GM23338 (cell line): ENCODE measurements at regions not wholly inside any gene's neighbourhood (a gene's known extent, or its start where the extent isn't known, plus 50 kb on each side); places are given as distances from the start of the nearest gene placed in this dataset.
A peak's percentile ranks its signal among the peaks of the same experiment; 100 is the strongest.

Experiments
- ATAC-seq: fragments of 200-7000 bp; cut with Tn5 transposase; 3 replicates; pipeline ENCODE4 v1.9.1; 2020
- DNase-seq: peaks from one replicate; pipeline ENCODE4 v3.0.0-alpha.2; 2015; ENCODE audit warnings: low spot score
- H2AFZ ChIP-seq: fragments of 200-600 bp; sonication (generic); 2 replicates; pipeline ENCODE4 v1.8.0; 2016; ENCODE audit warnings: antibody characterized with exemption, mild to moderate bottlenecking, moderate library complexity
- H3F3A ChIP-seq: fragments of 200-600 bp; sonication (generic); replicated peaks from 2 replicates; pipeline ENCODE4 v1.8.0; 2017; ENCODE audit warnings: antibody characterized with exemption, mixed run types, low read depth
- H3K27ac ChIP-seq: fragments of 200-600 bp; sonication (generic); 2 replicates; pipeline ENCODE4 v1.6.1; 2016; ENCODE audit warnings: low read depth
- H3K27me3 ChIP-seq: fragments of 200-600 bp; sonication (generic); 2 replicates; pipeline ENCODE4 v1.8.0; 2016; ENCODE audit warnings: mild to moderate bottlenecking, mixed run types, moderate library complexity; ENCODE audit not compliant: insufficient read depth
- H3K36me3 ChIP-seq: fragments of 200-600 bp; sonication (generic); 2 replicates; pipeline ENCODE4 v1.8.0; 2016; ENCODE audit warnings: mild to moderate bottlenecking; ENCODE audit not compliant: insufficient read depth
- H3K4me1 ChIP-seq: fragments of 200-600 bp; sonication (generic); 2 replicates; pipeline ENCODE4 v1.8.0; 2016; ENCODE audit warnings: mild to moderate bottlenecking, moderate library complexity; ENCODE audit not compliant: insufficient read depth
- H3K4me2 ChIP-seq: fragments of 200-600 bp; sonication (generic); 2 replicates; pipeline ENCODE4 v1.7.1; 2017; ENCODE audit warnings: mixed run types
- H3K4me3 ChIP-seq: fragments of 200-600 bp; sonication (generic); 2 replicates; pipeline ENCODE4 v1.6.1; 2016; ENCODE audit warnings: mixed run types
- H3K79me2 ChIP-seq: fragments of 200-600 bp; sonication (generic); replicated peaks from 2 replicates; pipeline ENCODE4 v1.8.0; 2017; ENCODE audit warnings: mild to moderate bottlenecking; ENCODE audit not compliant: insufficient read depth
- H3K9me2 ChIP-seq: fragments of 200-600 bp; sonication (generic); 2 replicates; pipeline ENCODE4 v1.8.0; 2017; ENCODE audit not compliant: insufficient read depth
- H4K20me1 ChIP-seq: fragments of 200-600 bp; sonication (generic); replicated peaks from 2 replicates; pipeline ENCODE4 v1.8.0; 2017; ENCODE audit warnings: mild to moderate bottlenecking; ENCODE audit not compliant: insufficient read depth
- H3K27ac Mint-ChIP-seq: 2 replicates; pipeline ENCODE4 v1.8.0; 2020; ENCODE audit warnings: inconsistent platforms, mild to moderate bottlenecking, moderate library complexity, mixed read lengths
- H3K27me3 Mint-ChIP-seq: 3 replicates; pipeline ENCODE4 v1.8.0; 2022; ENCODE audit warnings: low read depth, mild to moderate bottlenecking, moderate library complexity, mixed read lengths, inconsistent platforms; ENCODE audit not compliant: insufficient read depth, poor library complexity
- H3K36me3 Mint-ChIP-seq: 3 replicates; pipeline ENCODE4 v1.8.0; 2021; ENCODE audit warnings: low read depth, mild to moderate bottlenecking, inconsistent platforms, moderate library complexity, mixed read lengths
- H3K4me1 Mint-ChIP-seq: 3 replicates; pipeline ENCODE4 v1.8.0; 2020; ENCODE audit warnings: mild to moderate bottlenecking, inconsistent platforms, mixed read lengths
- H3K4me3 Mint-ChIP-seq: 3 replicates; pipeline ENCODE4 v1.8.0; 2021; ENCODE audit warnings: moderate library complexity, mild to moderate bottlenecking, inconsistent platforms, mixed read lengths
- H3K9me3 Mint-ChIP-seq: 3 replicates; pipeline ENCODE4 v1.8.0; 2020; ENCODE audit warnings: moderate library complexity, mild to moderate bottlenecking, inconsistent platforms, mixed read lengths
- ZNF331 ChIP-seq: fragments of 250-450 bp; sonication (Bioruptor Pico); IDR thresholded peaks from 2 replicates; pipeline ENCODE4 v1.5.0; 2020; ENCODE audit warnings: low read depth, mild to moderate bottlenecking, moderate library complexity
- TF ChIP-seq, protein P1 (sequence below): fragments of 250-450 bp; sonication (Bioruptor Pico); IDR thresholded peaks from 2 replicates; pipeline ENCODE4 v1.5.0; 2020; ENCODE audit warnings: mild to moderate bottlenecking, moderate library complexity
- TF ChIP-seq, protein P2 (sequence below): IDR thresholded peaks from one replicate; pipeline ENCODE4 v1.6.1; 2018; ENCODE audit warnings: antibody characterized with exemption; ENCODE audit not compliant: unreplicated experiment

DNA sequence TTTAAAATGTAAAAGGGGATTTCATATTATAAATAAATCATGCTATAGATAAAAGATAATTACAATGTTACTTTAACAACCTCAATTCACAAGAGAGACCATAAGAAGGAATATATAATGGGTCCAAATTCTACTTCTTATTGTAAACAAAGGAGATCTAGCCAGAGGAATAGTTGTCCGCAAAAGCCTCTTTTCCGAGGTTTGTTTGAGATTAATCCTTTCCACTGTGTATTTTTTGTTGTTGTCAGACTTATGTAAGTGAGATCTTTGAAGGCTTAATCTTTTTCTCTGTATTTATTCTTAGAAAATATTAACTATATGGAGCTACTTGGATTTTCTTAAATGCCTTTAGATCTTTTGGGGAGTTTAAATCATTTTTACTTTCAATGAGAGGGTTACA lies 1299.3 kb upstream of the WWC1 start (continued):
- TF ChIP-seq, protein P1, sequence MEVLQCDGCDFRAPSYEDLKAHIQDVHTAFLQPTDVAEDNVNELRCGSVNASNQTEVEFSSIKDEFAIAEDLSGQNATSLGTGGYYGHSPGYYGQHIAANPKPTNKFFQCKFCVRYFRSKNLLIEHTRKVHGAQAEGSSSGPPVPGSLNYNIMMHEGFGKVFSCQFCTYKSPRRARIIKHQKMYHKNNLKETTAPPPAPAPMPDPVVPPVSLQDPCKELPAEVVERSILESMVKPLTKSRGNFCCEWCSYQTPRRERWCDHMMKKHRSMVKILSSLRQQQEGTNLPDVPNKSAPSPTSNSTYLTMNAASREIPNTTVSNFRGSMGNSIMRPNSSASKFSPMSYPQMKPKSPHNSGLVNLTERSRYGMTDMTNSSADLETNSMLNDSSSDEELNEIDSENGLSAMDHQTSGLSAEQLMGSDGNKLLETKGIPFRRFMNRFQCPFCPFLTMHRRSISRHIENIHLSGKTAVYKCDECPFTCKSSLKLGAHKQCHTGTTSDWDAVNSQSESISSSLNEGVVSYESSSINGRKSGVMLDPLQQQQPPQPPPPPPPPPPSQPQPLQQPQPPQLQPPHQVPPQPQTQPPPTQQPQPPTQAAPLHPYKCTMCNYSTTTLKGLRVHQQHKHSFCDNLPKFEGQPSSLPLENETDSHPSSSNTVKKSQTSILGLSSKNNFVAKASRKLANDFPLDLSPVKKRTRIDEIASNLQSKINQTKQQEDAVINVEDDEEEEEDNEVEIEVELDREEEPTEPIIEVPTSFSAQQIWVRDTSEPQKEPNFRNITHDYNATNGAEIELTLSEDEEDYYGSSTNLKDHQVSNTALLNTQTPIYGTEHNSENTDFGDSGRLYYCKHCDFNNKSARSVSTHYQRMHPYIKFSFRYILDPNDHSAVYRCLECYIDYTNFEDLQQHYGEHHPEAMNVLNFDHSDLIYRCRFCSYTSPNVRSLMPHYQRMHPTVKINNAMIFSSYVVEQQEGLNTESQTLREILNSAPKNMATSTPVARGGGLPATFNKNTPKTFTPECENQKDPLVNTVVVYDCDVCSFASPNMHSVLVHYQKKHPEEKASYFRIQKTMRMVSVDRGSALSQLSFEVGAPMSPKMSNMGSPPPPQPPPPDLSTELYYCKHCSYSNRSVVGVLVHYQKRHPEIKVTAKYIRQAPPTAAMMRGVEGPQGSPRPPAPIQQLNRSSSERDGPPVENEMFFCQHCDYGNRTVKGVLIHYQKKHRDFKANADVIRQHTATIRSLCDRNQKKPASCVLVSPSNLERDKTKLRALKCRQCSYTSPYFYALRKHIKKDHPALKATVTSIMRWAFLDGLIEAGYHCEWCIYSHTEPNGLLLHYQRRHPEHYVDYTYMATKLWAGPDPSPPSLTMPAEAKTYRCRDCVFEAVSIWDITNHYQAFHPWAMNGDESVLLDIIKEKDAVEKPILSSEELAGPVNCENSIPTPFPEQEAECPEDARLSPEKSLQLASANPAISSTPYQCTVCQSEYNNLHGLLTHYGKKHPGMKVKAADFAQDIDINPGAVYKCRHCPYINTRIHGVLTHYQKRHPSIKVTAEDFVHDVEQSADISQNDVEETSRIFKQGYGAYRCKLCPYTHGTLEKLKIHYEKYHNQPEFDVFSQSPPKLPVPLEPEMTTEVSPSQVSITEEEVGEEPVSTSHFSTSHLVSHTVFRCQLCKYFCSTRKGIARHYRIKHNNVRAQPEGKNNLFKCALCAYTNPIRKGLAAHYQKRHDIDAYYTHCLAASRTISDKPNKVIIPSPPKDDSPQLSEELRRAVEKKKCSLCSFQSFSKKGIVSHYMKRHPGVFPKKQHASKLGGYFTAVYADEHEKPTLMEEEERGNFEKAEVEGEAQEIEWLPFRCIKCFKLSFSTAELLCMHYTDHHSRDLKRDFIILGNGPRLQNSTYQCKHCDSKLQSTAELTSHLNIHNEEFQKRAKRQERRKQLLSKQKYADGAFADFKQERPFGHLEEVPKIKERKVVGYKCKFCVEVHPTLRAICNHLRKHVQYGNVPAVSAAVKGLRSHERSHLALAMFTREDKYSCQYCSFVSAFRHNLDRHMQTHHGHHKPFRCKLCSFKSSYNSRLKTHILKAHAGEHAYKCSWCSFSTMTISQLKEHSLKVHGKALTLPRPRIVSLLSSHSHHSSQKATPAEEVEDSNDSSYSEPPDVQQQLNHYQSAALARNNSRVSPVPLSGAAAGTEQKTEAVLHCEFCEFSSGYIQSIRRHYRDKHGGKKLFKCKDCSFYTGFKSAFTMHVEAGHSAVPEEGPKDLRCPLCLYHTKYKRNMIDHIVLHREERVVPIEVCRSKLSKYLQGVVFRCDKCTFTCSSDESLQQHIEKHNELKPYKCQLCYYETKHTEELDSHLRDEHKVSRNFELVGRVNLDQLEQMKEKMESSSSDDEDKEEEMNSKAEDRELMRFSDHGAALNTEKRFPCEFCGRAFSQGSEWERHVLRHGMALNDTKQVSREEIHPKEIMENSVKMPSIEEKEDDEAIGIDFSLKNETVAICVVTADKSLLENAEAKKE (CRISPR knock-in tag), result no peak
- no peak for TF ChIP-seq ZNF331 (CRISPR knock-in tag)
- TF ChIP-seq, protein P2, sequence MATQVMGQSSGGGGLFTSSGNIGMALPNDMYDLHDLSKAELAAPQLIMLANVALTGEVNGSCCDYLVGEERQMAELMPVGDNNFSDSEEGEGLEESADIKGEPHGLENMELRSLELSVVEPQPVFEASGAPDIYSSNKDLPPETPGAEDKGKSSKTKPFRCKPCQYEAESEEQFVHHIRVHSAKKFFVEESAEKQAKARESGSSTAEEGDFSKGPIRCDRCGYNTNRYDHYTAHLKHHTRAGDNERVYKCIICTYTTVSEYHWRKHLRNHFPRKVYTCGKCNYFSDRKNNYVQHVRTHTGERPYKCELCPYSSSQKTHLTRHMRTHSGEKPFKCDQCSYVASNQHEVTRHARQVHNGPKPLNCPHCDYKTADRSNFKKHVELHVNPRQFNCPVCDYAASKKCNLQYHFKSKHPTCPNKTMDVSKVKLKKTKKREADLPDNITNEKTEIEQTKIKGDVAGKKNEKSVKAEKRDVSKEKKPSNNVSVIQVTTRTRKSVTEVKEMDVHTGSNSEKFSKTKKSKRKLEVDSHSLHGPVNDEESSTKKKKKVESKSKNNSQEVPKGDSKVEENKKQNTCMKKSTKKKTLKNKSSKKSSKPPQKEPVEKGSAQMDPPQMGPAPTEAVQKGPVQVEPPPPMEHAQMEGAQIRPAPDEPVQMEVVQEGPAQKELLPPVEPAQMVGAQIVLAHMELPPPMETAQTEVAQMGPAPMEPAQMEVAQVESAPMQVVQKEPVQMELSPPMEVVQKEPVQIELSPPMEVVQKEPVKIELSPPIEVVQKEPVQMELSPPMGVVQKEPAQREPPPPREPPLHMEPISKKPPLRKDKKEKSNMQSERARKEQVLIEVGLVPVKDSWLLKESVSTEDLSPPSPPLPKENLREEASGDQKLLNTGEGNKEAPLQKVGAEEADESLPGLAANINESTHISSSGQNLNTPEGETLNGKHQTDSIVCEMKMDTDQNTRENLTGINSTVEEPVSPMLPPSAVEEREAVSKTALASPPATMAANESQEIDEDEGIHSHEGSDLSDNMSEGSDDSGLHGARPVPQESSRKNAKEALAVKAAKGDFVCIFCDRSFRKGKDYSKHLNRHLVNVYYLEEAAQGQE, result no peak

DNA sequence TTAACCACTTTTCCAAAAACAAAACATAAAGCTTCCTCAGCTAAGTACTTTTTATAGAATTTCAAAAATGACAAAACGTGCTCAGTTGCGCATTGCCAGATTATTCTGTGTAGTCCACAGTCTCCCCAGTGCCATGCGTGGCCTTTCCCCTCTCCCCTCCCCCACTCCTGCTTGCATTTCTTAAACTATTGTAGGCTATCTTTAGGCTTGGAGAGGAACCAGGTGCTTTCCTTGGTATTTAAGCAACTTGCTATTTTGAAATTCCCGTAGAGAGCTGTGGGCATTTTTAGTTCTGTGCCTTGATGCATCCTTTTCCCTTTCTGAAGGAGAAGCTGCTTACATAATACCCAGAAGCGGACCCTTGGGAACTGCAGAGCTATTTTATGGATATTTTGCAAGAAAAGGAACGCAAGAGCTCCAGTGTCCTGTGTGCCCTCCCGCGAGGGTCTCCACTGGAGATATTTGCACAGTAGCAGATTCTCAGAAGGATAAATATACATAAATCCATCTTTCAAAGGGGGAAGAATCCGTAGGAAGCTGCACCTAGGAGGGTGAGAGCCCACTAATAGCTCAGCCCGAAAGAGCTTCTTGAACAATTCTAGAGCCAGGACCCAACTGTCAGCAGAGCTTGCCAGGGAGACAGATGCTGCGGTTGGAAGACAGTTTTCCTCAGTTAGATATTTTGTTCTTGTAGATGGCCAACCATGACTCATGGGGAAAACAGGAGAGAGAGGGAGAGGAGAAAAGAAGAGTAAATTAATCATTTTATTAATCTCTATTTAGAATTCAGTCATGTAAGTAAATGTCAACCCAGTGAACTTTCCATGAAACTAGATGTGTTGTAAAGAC lies 1298.3 kb upstream of the WWC1 start:
- Histone ChIP-seq H3K27me3 (no peaks in the 10 kb centered on the region), H3K4me1 (peaks cover 29% of the 10 kb centered on the region), H4K20me1 (no peaks in the 10 kb centered on the region), H3K4me2 (peak overlapping the region; percentile 68), H3K36me3 (no peaks in the 10 kb centered on the region), H3K9me2 (no peaks in the 10 kb centered on the region), H2AFZ (peak overlapping the region; percentile 57; the same call in 1 of the 2 replicates), H3K27ac (no peak overlapping the region), H3F3A (no peaks in the 10 kb centered on the region), H3K4me3 (peak overlapping the region; percentile 27; the same call in 1 of the 2 replicates), H3K79me2 (no peaks in the 10 kb centered on the region)
- no peak overlapping the region for H3K4me3 Mint-ChIP-seq
- H3K4me1 Mint-ChIP-seq, result peaks cover 30% of the 10 kb centered on the region
- peak overlapping the region; percentile 87; the same call in 1 of the 2 replicates for H3K27ac Mint-ChIP-seq
- peak; percentile 49 for ATAC-seq
- H3K36me3 Mint-ChIP-seq, result no peaks in the 10 kb centered on the region
- DNase-seq, result peak; percentile 52
- H3K27me3 Mint-ChIP-seq, result peaks cover 2% of the 10 kb centered on the region
- H3K9me3 Mint-ChIP-seq, result no peaks in the 10 kb centered on the region
- TF ChIP-seq, protein P1 (CRISPR knock-in tag), result no peak
